Nephron (organoid): ENCODE measurements at regions not wholly inside any gene's neighbourhood (a gene's known extent, or its start where the extent isn't known, plus 50 kb on each side); places are given as distances from the start of the nearest gene placed in this dataset.

Experiments used
- H3K27ac Mint-ChIP-seq, 3 experiments: 2 replicates each; pipeline ENCODE4 v1.8.0; 2020; ENCODE audit warnings: mixed read lengths in 3 of 3, mild to moderate bottlenecking in 2 of 3, moderate library complexity in 1 of 3
- H3K27me3 Mint-ChIP-seq: 2 replicates; pipeline ENCODE4 v1.8.0; 2021; ENCODE audit warnings: low read depth, mild to moderate bottlenecking, moderate library complexity, mixed read lengths
- H3K36me3 Mint-ChIP-seq: 2 replicates; pipeline ENCODE4 v1.8.0; 2020; ENCODE audit warnings: low read depth, mixed read lengths
- H3K4me1 Mint-ChIP-seq: 2 replicates; pipeline ENCODE4 v1.8.0; 2020; ENCODE audit warnings: mixed read lengths
- H3K4me3 Mint-ChIP-seq, 3 experiments: 2 replicates each; pipeline ENCODE4 v1.8.0; 2020; ENCODE audit warnings: mild to moderate bottlenecking in 3 of 3, mixed read lengths in 3 of 3, moderate library complexity in 2 of 3
- H3K9me3 Mint-ChIP-seq: 2 replicates; pipeline ENCODE4 v1.8.0; 2020; ENCODE audit warnings: mixed read lengths
- TF ChIP-seq, protein P1 (sequence below), 3 experiments: fragments of 200-600 bp; sonication (generic); IDR thresholded peaks; one replicate each; pipeline ENCODE4 v1.5.0; 2021; ENCODE audit warnings: antibody characterized with exemption in 3 of 3; ENCODE audit not compliant: unreplicated experiment in 3 of 3

DNA sequence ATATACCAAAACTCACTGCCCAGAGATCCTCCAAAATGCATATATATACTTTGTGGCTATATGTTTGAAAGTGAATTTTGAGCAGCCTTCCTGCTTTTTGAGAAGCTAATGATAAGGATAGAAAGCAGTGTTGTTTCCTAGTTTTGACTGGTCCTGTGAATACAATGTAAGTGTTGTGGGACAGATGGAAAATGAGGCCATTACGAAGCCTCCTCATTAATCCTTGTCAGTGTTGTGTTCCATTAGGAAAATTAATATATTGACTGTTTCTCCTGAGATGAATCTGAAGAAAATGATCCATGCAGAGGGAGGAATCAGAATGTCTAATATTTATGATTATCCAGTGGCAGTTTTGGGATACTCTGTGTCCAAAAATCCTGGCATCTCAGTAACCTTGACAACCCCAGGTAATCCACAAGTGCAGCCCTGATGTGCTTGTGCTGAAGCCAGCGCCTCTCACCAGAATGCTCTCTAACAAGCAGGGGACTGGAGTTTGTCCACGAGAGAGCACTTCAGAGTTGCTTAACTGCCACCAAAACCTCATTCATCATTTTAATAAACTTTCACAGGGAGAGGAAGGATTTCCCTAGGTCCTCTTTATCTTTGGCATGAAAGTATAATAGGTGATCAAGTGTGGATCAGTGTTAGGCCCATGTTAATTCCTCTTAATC, 418.6 kb downstream of the CMPK2 start:
- H3K27me3 Mint-ChIP-seq = peaks cover under 1% of the 10 kb centered on the region
- TF ChIP-seq, protein P1, sequence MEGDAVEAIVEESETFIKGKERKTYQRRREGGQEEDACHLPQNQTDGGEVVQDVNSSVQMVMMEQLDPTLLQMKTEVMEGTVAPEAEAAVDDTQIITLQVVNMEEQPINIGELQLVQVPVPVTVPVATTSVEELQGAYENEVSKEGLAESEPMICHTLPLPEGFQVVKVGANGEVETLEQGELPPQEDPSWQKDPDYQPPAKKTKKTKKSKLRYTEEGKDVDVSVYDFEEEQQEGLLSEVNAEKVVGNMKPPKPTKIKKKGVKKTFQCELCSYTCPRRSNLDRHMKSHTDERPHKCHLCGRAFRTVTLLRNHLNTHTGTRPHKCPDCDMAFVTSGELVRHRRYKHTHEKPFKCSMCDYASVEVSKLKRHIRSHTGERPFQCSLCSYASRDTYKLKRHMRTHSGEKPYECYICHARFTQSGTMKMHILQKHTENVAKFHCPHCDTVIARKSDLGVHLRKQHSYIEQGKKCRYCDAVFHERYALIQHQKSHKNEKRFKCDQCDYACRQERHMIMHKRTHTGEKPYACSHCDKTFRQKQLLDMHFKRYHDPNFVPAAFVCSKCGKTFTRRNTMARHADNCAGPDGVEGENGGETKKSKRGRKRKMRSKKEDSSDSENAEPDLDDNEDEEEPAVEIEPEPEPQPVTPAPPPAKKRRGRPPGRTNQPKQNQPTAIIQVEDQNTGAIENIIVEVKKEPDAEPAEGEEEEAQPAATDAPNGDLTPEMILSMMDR (IDR thresholded peaks at IDR 0.05; ENCODE audit: unreplicated experiment in 3 of 3) = no peak

DNA sequence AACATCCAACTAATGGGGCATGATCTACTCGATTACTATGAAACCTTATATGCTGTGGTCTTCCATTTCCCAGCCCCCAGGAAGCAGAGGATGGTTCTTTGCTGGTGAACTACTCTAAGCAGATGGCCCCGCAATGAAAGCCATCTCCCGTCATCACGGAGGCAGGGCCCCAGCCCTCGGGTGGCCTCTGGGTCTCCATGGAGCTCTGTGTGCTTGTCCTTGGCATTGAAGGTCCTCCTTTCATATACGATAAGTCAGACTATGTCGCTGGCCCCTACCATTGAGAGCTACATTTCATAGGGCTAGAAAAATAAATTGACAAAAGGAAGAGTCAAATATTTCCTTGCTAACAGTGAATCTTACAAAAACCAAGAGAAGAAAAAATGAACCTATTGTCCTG, 416.8 kb downstream of the CMPK2 start:
- Mint-ChIP-seq H3K27me3 (no peaks in the 10 kb centered on the region), H3K9me3 (peaks cover 6% of the 10 kb centered on the region), H3K36me3 (no peaks in the 10 kb centered on the region), H3K4me3 (no peak overlapping the region), H3K4me1 (no peaks in the 10 kb centered on the region), H3K27ac (no peak overlapping the region)
- TF ChIP-seq, protein P1 (IDR thresholded peaks at IDR 0.05; ENCODE audit: unreplicated experiment in 3 of 3) = no peak

More for the DNA sequence above, 418.6 kb downstream of the CMPK2 start:
- Mint-ChIP-seq H3K4me3 (no peak overlapping the region), H3K4me1 (no peaks in the 10 kb centered on the region), H3K9me3 (peaks cover 2% of the 10 kb centered on the region), H3K36me3 (no peaks in the 10 kb centered on the region), H3K27ac (no peak overlapping the region)

DNA sequence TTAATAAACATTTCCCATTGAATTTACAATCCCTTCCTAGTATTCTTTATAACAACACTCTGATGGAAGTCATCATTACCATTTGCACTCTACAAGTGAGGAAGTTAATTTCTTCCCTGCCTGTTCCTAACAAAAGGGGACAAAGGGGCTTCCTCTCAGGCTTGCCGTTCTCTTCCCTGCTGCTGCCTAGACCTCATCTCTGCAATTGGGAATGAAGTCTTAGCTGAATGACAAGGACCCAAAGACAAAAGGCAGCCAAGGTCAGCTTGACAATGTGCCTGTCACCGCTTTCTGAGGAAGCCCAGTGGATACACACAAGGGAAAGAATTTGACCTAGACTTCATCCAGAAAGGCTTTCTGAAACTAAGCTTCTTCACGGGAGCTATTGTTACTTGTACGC, 416.4 kb downstream of the CMPK2 start:
- Mint-ChIP-seq H3K27ac (no peak overlapping the region), H3K9me3 (peaks cover 8% of the 10 kb centered on the region), H3K27me3 (no peaks in the 10 kb centered on the region), H3K4me3 (no peak overlapping the region), H3K36me3 (no peaks in the 10 kb centered on the region), H3K4me1 (no peaks in the 10 kb centered on the region)
- TF ChIP-seq, protein P1 (IDR thresholded peaks at IDR 0.05; ENCODE audit: unreplicated experiment in 3 of 3) = no peak

DNA sequence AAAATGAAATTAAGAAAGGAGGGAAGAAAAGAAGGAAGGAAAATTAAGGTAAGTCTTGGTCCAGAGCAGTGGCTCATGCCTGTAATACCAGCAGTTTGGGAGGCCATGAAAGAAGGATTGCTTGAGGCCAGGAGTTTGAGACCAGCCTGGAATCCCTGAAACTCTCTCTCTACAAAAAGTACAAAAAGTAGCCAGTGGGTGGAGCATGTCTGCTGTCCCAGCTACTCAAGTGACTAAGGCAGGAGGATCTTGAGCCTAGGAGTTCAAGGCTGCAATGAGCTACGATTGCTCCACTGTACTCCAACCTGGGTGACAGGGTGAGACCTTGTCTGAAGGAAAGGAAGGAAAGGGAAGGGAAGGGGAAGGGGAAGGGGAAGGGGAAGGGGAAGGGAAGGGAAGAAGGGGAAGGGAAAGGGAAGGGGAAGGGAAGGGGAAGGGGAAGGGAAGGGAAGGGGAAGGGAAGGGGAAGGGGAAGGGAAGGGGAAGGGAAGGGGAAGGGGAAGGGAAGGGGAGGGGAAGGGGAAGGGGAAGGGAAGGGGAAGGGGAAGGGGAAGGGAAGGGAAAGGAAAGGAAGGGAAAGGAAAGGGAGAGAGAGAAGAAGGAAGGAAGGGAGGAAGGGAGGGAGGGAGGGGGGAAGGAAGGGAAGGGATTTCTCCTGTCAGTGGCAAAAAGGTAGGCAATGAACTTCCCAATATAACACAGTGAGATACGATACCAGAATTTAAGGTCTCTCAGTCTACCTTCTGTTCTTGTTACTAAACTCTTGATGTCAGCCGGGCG, 412.8 kb downstream of the CMPK2 start:
- Mint-ChIP-seq H3K27ac (no peak overlapping the region), H3K36me3 (peaks cover 15% of the 10 kb centered on the region), H3K4me1 (no peaks in the 10 kb centered on the region), H3K27me3 (no peaks in the 10 kb centered on the region), H3K4me3 (no peak overlapping the region), H3K9me3 (peaks cover 39% of the 10 kb centered on the region)
- TF ChIP-seq, protein P1 (IDR thresholded peaks at IDR 0.05; ENCODE audit: unreplicated experiment in 3 of 3) = no peak

DNA sequence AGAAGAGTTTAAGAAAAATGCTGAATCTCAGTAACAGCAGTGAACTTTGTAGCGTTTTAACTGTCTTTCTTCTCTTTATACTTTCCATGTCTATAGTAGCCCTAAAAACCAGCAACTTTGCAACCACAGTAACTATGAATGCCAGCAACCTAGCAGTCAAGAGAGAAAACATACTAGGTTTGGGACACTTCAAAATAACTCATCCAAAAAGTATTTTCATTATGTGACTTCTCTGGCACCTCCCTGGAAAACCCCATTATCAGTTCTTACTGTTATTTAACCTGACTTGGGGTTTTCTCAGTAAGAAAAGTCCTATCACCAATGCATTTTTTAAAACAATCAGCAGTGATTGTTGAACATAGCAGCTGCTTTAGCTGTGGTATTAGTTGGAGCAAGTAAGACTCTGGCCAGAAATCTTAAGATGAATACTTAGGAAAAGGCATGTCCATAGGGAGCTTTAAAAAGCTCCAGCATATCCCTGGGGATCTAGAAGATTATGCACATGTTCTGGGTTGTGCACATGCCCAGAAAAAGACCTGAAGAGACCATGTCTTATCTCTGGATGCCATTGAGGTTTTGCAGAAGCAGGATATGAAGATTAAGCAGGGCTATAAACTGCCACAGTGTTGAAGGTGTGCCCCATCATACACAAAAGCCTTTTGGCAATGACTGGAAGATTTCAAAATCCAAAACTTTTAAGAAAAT, 411.3 kb downstream of the CMPK2 start:
- TF ChIP-seq, protein P1 (IDR thresholded peaks at IDR 0.05; ENCODE audit: unreplicated experiment in 3 of 3) = no peak
- H3K4me1 Mint-ChIP-seq = no peaks in the 10 kb centered on the region
- H3K27me3 Mint-ChIP-seq = no peaks in the 10 kb centered on the region

More for the DNA sequence above, 411.3 kb downstream of the CMPK2 start:
- Mint-ChIP-seq H3K9me3 (peaks cover 42% of the 10 kb centered on the region), H3K27ac (no peak overlapping the region), H3K36me3 (peaks cover 15% of the 10 kb centered on the region), H3K4me3 (no peak overlapping the region)
